ENCODE measurements at regions not wholly inside any gene's neighbourhood (a gene's known extent, or its start where the extent isn't known, plus 50 kb on each side); places are given as distances from the start of the nearest gene placed in this dataset.
"Not testable (repeated sequence)": the region's sequence is repeated elsewhere in the genome, so short reads cannot be mapped to it uniquely, and the experiment has no call there.

- no peak overlapping the region for H3K4me3 ChIP-seq (ENCODE audit: low read depth, low read length)
- no peak for TF ChIP-seq CTCF (IDR thresholded peaks at IDR 0.05; ENCODE audit: insufficient read depth, low read depth, low read length)
- DNase-seq (ENCODE audit: low read depth) = no peak
These were observed 901.6 kb upstream of the GOT2 start for GRCh38 chr16:59635674-59636073.

- H3K4me3 ChIP-seq (ENCODE audit: low read depth, low read length) = no peak overlapping the region
- DNase-seq (ENCODE audit: low read depth) = no peak
- TF ChIP-seq CTCF (IDR thresholded peaks at IDR 0.05; ENCODE audit: insufficient read depth, low read depth, low read length) = no peak
These were observed 900.8 kb upstream of the GOT2 start for GRCh38 chr16:59634951-59635350.

- H3K4me3 ChIP-seq (ENCODE audit: low read depth, low read length) = no peak overlapping the region
- DNase-seq (ENCODE audit: low read depth) = peak; percentile 35
- TF ChIP-seq CTCF (IDR thresholded peaks at IDR 0.05; ENCODE audit: insufficient read depth, low read depth, low read length) = no peak
These were observed 900.0 kb upstream of the GOT2 start for GRCh38 chr16:59634004-59634579.

- TF ChIP-seq CTCF (IDR thresholded peaks at IDR 0.05; ENCODE audit: insufficient read depth, low read depth, low read length) = no peak
- no peak overlapping the region for H3K4me3 ChIP-seq (ENCODE audit: low read depth, low read length)
- peak; percentile 22 for DNase-seq (ENCODE audit: low read depth)
These were observed 898.2 kb upstream of the GOT2 start for GRCh38 chr16:59632276-59632855.

- not testable (repeated sequence) for DNase-seq (ENCODE audit: low read depth); H3K4me3 ChIP-seq (ENCODE audit: low read depth, low read length)
These were observed 890.3 kb upstream of the GOT2 start for GRCh38 chr16:59624381-59624780.

- H3K4me3 ChIP-seq (ENCODE audit: low read depth, low read length) = no peak overlapping the region
- no peak for DNase-seq (ENCODE audit: low read depth)
- TF ChIP-seq CTCF (IDR thresholded peaks at IDR 0.05; ENCODE audit: insufficient read depth, low read depth, low read length) = no peak
These were observed 880.5 kb upstream of the GOT2 start for GRCh38 chr16:59614466-59615240.

GRCh38 chr16:59612910-59613620 is 878.9 kb upstream of the GOT2 start:
- H3K4me3 ChIP-seq (ENCODE audit: low read depth, low read length); DNase-seq (ENCODE audit: low read depth): not testable (repeated sequence)

Data from fibroblast of villous mesenchyme (primary cell).